AG08396 (cell line): ENCODE measurements at regions not wholly inside any gene's neighbourhood (a gene's known extent, or its start where the extent isn't known, plus 50 kb on each side); places are given as distances from the start of the nearest gene placed in this dataset.

Experiments used
- DNase-seq: peaks from one replicate; pipeline ENCODE4 v3.0.0; 2012; ENCODE audit warnings: low spot score, mixed read lengths

- DNase-seq: no peak
Measured at GRCh38 chr1:78426408-78426807, 64.4 kb upstream of the PTGFR start.

DNA sequence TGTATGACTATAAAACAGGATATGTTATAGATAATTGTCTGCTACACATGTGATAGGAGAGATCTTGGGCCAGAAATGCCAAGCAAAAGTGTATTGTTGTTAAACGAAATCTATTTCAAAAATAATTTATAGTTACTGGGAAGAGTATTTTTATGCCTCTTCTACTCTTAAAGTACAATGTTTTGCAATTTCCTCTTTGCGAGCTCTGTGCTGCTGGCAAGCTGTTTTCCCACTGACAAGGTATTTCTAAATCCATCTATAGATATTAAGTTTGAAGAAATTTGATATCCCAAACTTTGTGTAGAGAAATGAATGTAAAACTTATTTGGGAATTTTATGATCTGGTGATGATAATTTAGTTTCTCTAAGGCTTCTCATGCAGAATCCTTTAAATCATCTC is 63.3 kb upstream of the PTGFR start:
- DNase-seq: no peak

- no peak for DNase-seq
Measured at GRCh38 chr1:78432016-78432415, 58.8 kb upstream of the PTGFR start.

GRCh38 chr1:78434351-78434750 is 56.4 kb upstream of the PTGFR start:
- DNase-seq: no peak

GRCh38 chr1:78436961-78437360 is 53.8 kb upstream of the PTGFR start:
- no peak for DNase-seq

GRCh38 chr1:78437396-78437795 is 53.4 kb upstream of the PTGFR start:
- DNase-seq: peak; percentile 18

GRCh38 chr1:78437941-78438340 is 52.8 kb upstream of the PTGFR start:
- DNase-seq: no peak

- no peak for DNase-seq
Measured at GRCh38 chr1:78440381-78440793, 50.4 kb upstream of the PTGFR start.
